RWPE1 (cell line): ENCODE measurements at regions not wholly inside any gene's neighbourhood (a gene's known extent, or its start where the extent isn't known, plus 50 kb on each side); places are given as distances from the start of the nearest gene placed in this dataset.

Experiments
- CTCF ChIA-PET: fragments of 350-600 bp; sonication (Branson Sonifier 250); formaldehyde crosslinking; extraction: SDS; loops from one replicate; lab custom pipeline; 2021; lab: Yijun Ruan, JAX
- POLR2A ChIA-PET: fragments of 400-600 bp; formaldehyde crosslinking; extraction: SDS; loops from one replicate; lab custom pipeline; 2020; ENCODE audit warnings: antibody characterized with exemption; ENCODE audit not compliant: low non-redundant PET; lab: Yijun Ruan, JAX
- DNase-seq: peaks from one replicate; pipeline ENCODE4 v3.0.0; 2012; ENCODE audit warnings: low spot score
- H3K27ac ChIP-seq: fragments of 450-650 bp; 2 replicates; pipeline ENCODE4 v1.5.1; 2017
- CTCF ChIP-seq: fragments of 450-650 bp; conservative IDR thresholded peaks from 2 replicates; pipeline ENCODE4 v1.5.1; 2017; ENCODE audit warnings: low read depth, mild to moderate bottlenecking

DNA sequence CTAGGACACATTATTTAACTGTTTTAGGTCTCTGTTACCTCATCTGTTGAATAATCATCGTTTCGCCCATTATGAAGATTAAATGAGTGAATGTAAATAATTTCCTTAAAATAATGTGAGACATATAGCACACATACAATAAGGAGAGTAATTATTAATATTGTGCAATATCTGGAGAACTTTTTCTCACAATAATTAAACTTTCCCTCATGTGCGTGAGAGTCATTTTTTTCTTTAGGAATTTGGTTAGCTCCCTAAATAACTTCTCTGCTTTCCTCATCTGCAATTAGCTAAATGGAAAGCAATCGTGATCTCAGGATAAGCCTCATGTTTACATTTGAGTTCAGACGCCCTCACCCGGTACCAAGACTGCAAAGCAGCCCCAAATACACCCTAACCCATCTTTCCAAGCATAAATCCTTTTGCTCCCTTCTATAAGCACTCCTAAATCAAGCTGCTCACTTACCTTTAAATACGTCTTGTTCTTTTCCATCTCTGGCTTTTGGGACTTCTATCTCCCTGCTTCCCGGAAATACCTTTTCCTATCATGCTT lies 78.8 kb downstream of the MZT1 start:
- CTCF ChIA-PET = interaction anchor here (0.7 kb wide), 1 partner anchor 30 kb away, joined by 4 read pairs; no protein-coding TSS in a partner anchor

GRCh38 chr13:72647422-72647821 lies 80.0 kb downstream of the MZT1 start:
- no peak overlapping the region for H3K27ac ChIP-seq
- no peak for DNase-seq
- no peak for TF ChIP-seq CTCF
- CTCF ChIA-PET = interaction anchor here (0.7 kb wide), 1 partner anchor 81 kb away, joined by 3 read pairs; no protein-coding TSS in a partner anchor
- POLR2A ChIA-PET = no interaction called here

More for the DNA sequence above, 78.8 kb downstream of the MZT1 start:
- TF ChIP-seq CTCF = no peak
- no peak for DNase-seq
- POLR2A ChIA-PET = no interaction called here
- no peak overlapping the region for H3K27ac ChIP-seq

DNA sequence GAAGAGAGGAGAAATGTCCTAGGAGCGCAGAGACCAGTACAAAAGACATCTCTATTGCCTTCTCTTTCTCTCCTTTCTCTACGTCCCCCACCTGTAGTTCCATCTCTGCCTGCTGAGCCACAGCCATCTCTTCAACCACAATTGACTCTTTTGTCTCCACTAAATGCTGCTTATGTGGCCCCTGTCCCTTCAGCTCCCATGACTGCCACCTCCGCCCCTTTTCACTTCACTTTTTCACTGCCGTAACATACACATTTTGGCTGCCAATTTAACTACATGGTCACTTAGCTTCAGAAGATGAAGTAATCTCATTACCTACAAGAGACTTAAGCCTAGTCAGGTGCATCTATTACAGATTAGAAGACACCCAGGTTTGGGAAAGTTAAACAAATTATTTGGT lies 81.9 kb downstream of the MZT1 start:
- no peak overlapping the region for H3K27ac ChIP-seq
- POLR2A ChIA-PET = no interaction called here
- no peak for TF ChIP-seq CTCF
- CTCF ChIA-PET = no interaction called here
- no peak for DNase-seq

GRCh38 chr13:72643311-72643989 lies 84.0 kb downstream of the MZT1 start:
- DNase-seq = peak; percentile 11
- peak; percentile 55 for TF ChIP-seq CTCF
- CTCF ChIA-PET = interaction anchor here (0.6 to 1.2 kb wide), 4 partner anchors 11 to 308 kb away, joined by 3 to 4 read pairs (median 3); no protein-coding TSS in a partner anchor
- POLR2A ChIA-PET = no interaction called here
- no peak overlapping the region for H3K27ac ChIP-seq

GRCh38 chr13:72639377-72639776 lies 88.1 kb downstream of the MZT1 start:
- no peak overlapping the region for H3K27ac ChIP-seq
- CTCF ChIA-PET = no interaction called here
- POLR2A ChIA-PET = no interaction called here

More at GRCh38 chr13:72639377-72639776, 88.1 kb downstream of the MZT1 start:
- DNase-seq = no peak
- no peak for TF ChIP-seq CTCF
